ENCODE measurements at regions not wholly inside any gene's neighbourhood (a gene's known extent, or its start where the extent isn't known, plus 50 kb on each side); places are given as distances from the start of the nearest gene placed in this dataset.
"Not testable (repeated sequence)": the region's sequence is repeated elsewhere in the genome, so short reads cannot be mapped to it uniquely, and the experiment has no call there.

DNA sequence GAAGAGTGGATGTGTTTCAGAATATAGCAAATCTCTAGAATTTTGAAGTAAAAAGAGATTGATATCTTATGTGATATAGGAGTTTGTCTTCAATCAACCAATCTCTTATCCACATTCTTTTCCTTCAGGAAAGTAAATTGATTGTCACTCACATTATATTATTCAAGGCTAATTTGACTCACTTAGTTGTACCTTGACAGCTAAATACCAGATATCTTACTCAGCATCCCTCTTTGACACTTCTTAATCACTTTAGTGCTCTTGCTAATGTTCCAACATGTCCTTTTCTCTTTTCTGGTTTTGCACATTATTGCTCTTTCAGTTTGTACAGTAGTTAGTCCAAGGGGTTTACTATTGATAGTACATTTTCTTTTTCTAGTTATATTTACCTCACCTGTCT, 286.9 kb upstream of the PTCHD4 start:
- TF ChIP-seq, protein P1, sequence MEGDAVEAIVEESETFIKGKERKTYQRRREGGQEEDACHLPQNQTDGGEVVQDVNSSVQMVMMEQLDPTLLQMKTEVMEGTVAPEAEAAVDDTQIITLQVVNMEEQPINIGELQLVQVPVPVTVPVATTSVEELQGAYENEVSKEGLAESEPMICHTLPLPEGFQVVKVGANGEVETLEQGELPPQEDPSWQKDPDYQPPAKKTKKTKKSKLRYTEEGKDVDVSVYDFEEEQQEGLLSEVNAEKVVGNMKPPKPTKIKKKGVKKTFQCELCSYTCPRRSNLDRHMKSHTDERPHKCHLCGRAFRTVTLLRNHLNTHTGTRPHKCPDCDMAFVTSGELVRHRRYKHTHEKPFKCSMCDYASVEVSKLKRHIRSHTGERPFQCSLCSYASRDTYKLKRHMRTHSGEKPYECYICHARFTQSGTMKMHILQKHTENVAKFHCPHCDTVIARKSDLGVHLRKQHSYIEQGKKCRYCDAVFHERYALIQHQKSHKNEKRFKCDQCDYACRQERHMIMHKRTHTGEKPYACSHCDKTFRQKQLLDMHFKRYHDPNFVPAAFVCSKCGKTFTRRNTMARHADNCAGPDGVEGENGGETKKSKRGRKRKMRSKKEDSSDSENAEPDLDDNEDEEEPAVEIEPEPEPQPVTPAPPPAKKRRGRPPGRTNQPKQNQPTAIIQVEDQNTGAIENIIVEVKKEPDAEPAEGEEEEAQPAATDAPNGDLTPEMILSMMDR (IDR thresholded peaks at IDR 0.05), result no peak
- intact Hi-C loops (cut with DNase I), result no loop called here
- H3K4me3 ChIP-seq, result no peak overlapping the region
- H3K4me1 ChIP-seq, result no peaks in the 10 kb centered on the region
- DNase-seq (no peak), ATAC-seq (no peak)
- H3K27me3 ChIP-seq, result no peaks in the 10 kb centered on the region
- H3K27ac ChIP-seq, result no peak overlapping the region
- H3K9me3 ChIP-seq, result no peaks in the 10 kb centered on the region
- H3K36me3 ChIP-seq, result no peaks in the 10 kb centered on the region

DNA sequence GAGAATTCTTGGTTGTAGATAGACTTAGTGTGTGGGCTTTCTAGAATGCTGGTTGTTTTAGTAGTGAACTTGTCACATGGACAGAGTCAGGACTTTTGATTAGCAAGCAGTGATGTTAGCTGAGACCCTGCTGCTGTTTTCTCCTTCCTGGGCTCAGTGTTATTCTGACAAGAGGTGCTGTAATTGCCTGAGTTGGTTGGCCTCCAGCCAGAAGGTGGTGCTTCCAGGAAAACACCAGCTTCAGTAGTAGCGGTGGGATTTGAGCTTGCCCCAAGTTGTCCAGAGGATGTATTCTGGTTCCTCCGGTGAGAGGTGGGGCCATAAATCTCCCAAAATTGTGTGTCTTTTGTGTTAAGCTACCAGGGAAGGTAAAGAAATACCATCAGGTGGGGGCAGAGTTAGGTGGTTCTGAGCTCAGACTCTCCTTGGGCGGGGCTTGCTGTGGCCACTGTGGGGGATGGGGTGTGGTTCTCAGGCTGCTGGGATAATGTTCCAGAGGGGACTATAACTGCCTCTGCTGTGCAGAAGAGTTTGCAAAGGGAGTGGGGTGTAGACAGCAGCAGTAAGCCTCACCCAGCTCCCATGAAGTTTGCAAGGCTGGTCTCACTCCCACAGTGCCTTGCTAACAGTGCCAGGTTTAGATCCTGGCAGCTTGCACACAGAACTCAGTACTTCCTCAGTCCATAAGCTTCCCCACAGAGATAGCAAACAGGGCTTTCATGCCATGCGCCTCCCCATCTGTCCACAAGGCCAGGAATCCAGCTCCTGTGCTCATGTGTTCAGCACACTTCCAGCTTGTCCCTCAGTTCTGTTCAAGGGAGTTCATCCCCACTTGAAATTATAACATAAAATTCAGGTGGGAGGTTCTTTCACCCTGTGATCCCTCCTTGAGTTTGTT, 278.4 kb upstream of the PTCHD4 start:
- intact Hi-C loops (cut with DNase I), result no loop called here
- TF ChIP-seq, protein P1 (IDR thresholded peaks at IDR 0.05), result no peak
- Histone ChIP-seq H3K27ac (no peak overlapping the region), H3K27me3 (no peaks in the 10 kb centered on the region), H3K36me3 (no peaks in the 10 kb centered on the region), H3K9me3 (no peaks in the 10 kb centered on the region), H3K4me3 (no peak overlapping the region), H3K4me1 (no peaks in the 10 kb centered on the region)
- ATAC-seq (no peak), DNase-seq (no peak)

DNA sequence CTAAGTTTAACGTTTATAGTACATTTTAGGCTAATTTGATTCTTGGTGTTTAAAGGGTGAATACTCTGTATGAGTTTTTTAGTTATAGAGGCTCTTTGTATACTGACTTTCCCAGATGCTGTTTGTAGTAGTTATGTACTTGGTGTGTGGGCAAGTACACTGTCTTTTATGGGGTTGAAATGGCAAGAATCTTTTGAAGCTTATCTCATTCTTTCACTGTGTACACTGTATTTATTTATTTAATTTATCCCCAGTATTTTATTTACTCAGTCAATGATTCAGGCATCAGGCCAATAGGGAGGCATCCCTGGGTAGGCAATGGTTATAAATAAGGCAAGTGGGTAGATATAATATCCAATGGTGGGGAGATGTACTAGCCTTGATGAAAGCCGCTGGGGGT, 277.0 kb upstream of the PTCHD4 start:
- no peaks in the 10 kb centered on the region for H3K9me3 ChIP-seq
- H3K27ac ChIP-seq, result no peak overlapping the region
- intact Hi-C loops (cut with DNase I), result no loop called here
- DNase-seq (no peak), ATAC-seq (no peak)
- TF ChIP-seq, protein P1 (IDR thresholded peaks at IDR 0.05), result no peak
- H3K4me3 ChIP-seq, result no peak overlapping the region
- no peaks in the 10 kb centered on the region for H3K27me3 ChIP-seq
- H3K4me1 ChIP-seq, result no peaks in the 10 kb centered on the region
- H3K36me3 ChIP-seq, result no peaks in the 10 kb centered on the region

DNA sequence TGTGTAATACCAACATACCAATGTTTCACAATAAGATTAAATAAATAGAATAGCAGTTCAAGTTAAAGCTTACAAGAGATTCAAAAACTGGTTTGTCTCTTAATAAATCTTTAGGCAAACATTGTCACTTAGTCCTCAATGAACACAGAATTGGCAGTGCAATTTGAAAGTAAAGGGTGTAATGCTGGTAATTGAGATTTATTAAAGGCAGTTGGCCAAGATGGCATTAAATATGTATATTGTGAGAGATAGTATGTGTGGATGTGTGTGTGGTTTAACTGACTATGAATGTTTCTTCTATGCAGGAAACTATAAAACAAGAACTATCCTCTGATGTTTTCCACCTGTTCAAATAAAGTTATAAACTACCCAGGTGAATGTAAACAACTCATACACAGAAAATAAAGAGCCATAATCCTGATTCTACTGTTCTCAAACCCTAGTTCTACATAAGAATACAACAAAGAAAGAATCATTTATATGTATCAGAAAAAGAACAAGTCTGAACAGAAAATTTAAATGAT, 267.9 kb upstream of the PTCHD4 start:
- Histone ChIP-seq H3K27me3 (no peaks in the 10 kb centered on the region), H3K9me3 (no peaks in the 10 kb centered on the region), H3K4me3 (no peak overlapping the region), H3K27ac (no peak overlapping the region), H3K36me3 (no peaks in the 10 kb centered on the region), H3K4me1 (no peaks in the 10 kb centered on the region)
- TF ChIP-seq, protein P1 (IDR thresholded peaks at IDR 0.05), result no peak
- intact Hi-C loops (cut with DNase I), result no loop called here
- ATAC-seq (no peak), DNase-seq (no peak)

DNA sequence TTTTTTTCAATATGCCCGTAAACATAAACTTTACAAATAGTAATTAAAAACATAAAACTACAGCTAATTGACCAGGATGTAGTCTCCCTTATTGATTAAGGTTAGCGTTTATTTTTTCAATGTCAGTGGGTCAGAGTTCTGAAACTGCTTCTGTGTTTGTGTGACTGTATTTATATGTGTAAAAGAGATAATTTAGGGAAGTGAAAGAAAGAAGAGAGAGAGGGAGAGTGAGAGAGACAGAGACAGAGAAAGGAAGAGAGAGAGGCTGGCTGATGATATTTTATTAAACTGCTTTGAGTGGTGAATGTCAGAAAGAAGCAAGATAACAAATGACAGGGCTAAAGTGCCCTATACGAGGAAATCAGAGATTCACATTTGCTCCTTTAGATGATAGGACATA, 266.1 kb upstream of the PTCHD4 start:
- H3K36me3 ChIP-seq, result no peaks in the 10 kb centered on the region
- no peaks in the 10 kb centered on the region for H3K27me3 ChIP-seq
- H3K4me3 ChIP-seq, result no peak overlapping the region
- intact Hi-C loops (cut with DNase I), result no loop called here
- no peak for DNase-seq
- no peak overlapping the region for H3K27ac ChIP-seq
- TF ChIP-seq, protein P1 (IDR thresholded peaks at IDR 0.05), result no peak
- no peaks in the 10 kb centered on the region for H3K9me3 ChIP-seq
- ATAC-seq, result no peak
- no peaks in the 10 kb centered on the region for H3K4me1 ChIP-seq

DNA sequence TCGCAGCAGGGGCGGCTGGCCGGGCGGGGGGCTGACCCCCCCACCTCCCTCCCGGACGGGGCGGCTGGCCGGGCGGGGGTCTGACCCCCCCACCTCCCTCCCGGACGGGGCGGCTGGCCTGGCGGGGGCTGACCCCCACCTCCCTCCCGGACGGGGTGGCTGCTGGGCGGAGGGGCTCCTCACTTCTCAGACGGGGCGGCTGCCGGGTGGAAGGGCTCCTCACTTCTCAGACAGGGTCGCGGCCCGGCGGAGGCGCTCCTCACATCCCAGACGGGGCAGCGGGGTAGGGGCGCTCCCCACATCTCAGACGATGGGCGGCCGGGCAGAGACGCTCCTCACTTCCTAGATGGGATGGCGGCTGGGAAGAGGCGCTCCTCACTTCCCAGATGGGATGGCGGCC, 260.2 kb upstream of the PTCHD4 start:
- H3K4me3 ChIP-seq; H3K36me3 ChIP-seq; H3K4me1 ChIP-seq; ATAC-seq; intact Hi-C loops (cut with DNase I); H3K9me3 ChIP-seq; H3K27me3 ChIP-seq; H3K27ac ChIP-seq: not testable (repeated sequence)
- DNase-seq, result peak; percentile 60
